K562 (cell line): ENCODE measurements at regions not wholly inside any gene's neighbourhood (a gene's known extent, or its start where the extent isn't known, plus 50 kb on each side); places are given as distances from the start of the nearest gene placed in this dataset.

Experiments
- ATAC-seq: fragments of 200-7000 bp; cut with Tn5 transposase; 3 replicates; pipeline ENCODE4 v1.9.1; 2020; ENCODE audit warnings: moderate library complexity
- BruUV-seq: library from RNA; stranded (reverse); fragments of 400-500 nt; replicated peaks from 2 replicates; lab custom pipeline; 2021; lab: Mats Ljungman, UMichigan
- CTCF ChIA-PET: fragments of 300-600 bp; formaldehyde crosslinking; extraction: SDS; loops from one replicate; lab custom pipeline; 2021; ENCODE audit warnings: low intra/inter-chr PET ratio; lab: Yijun Ruan, JAX
- POLR2A ChIA-PET: fragments of 300-600, 350-650 bp; sonication (Branson Sonifier 250); formaldehyde crosslinking; extraction: SDS; loops from one replicate; lab custom pipeline; 2021; ENCODE audit warnings: antibody characterized with exemption, inconsistent platforms; lab: Yijun Ruan, JAX
- DNase-seq, 4 experiments: peaks; one replicate each; pipeline versions ENCODE4 v3.0.0 to v3.0.0-alpha.2; 2011 to 2018; ENCODE audit warnings: low spot score in 3 of 4, mixed read lengths in 3 of 4; ENCODE audit errors: extremely low read depth in 1 of 4
- FAIRE-seq: peaks from 2 replicates; lab custom pipeline; 2011; peaks lifted over from hg19 to GRCh38; lab: Jason Lieb, UNC
- H2AFZ ChIP-seq: 2 replicates; pipeline ENCODE4 v1.6.0; 2011; ENCODE audit warnings: low read depth, low read length, control low read depth, inconsistent platforms
- H3K27ac ChIP-seq: fragments of 200-600 bp; 3 replicates; pipeline ENCODE4 v1.8.0; 2011; ENCODE audit warnings: low read depth, mild to moderate bottlenecking, control low read depth, inconsistent platforms, low read length, moderate library complexity, mixed read lengths; ENCODE audit errors: extremely low read depth
- H3K27me3 ChIP-seq, 2 experiments: fragments of 300-600 bp in 1 of 2; 2 replicates in 1 of 2; 3 replicates in 1 of 2; pipeline versions ENCODE4 v1.6.0 to v1.8.0; 2011; ENCODE audit warnings: inconsistent platforms in 2 of 2, low read length in 2 of 2, mild to moderate bottlenecking in 1 of 2, mixed read lengths in 1 of 2, moderate library complexity in 1 of 2; ENCODE audit not compliant: control insufficient read depth in 2 of 2, insufficient read depth in 2 of 2
- H3K36me3 ChIP-seq: fragments of 300-600 bp; 3 replicates; pipeline ENCODE4 v1.8.0; 2011; ENCODE audit warnings: mild to moderate bottlenecking, low read length, inconsistent platforms; ENCODE audit not compliant: control insufficient read depth, insufficient read depth
- H3K4me1 ChIP-seq, 2 experiments: fragments of 200-600 bp in 1 of 2; replicated peaks in 1 of 2; 2 replicates in 1 of 2; 3 replicates in 1 of 2; pipeline versions ENCODE4 v1.5.1 to v1.8.0; 2011; ENCODE audit warnings: inconsistent platforms in 2 of 2, low read length in 2 of 2, mild to moderate bottlenecking in 1 of 2, mixed read lengths in 1 of 2, moderate library complexity in 1 of 2; ENCODE audit not compliant: control insufficient read depth in 2 of 2, insufficient read depth in 2 of 2
- H3K4me2 ChIP-seq: 2 replicates; pipeline ENCODE4 v1.6.1; 2011; ENCODE audit warnings: low read length, control low read depth, inconsistent platforms, mixed read lengths; ENCODE audit not compliant: insufficient read depth
- H3K4me3 ChIP-seq: fragments of 200-600 bp; sonication (generic), shearing (Covaris generic); 2 replicates; pipeline ENCODE4 v1.5.1; 2016; ENCODE audit warnings: control low read depth, inconsistent platforms
- H3K79me2 ChIP-seq: fragments of 200-600 bp; 3 replicates; pipeline ENCODE4 v1.8.0; 2011; ENCODE audit warnings: low read length, inconsistent platforms; ENCODE audit not compliant: control insufficient read depth, insufficient read depth
- H3K9ac ChIP-seq, 2 experiments: 2 replicates each; pipeline versions ENCODE4 v1.6.0 to v1.6.1; 2011; ENCODE audit warnings: low read depth in 2 of 2, low read length in 2 of 2, control low read depth in 1 of 2, inconsistent platforms in 1 of 2, mild to moderate bottlenecking in 1 of 2, mixed read lengths in 1 of 2; ENCODE audit not compliant: insufficient read depth in 1 of 2
- H3K9me1 ChIP-seq: one replicate; pipeline ENCODE4 v1.6.0; 2011; ENCODE audit warnings: inconsistent platforms, mild to moderate bottlenecking, low read length, moderate library complexity; ENCODE audit not compliant: control insufficient read depth, insufficient read depth
- H3K9me3 ChIP-seq: replicated peaks from 2 replicates; pipeline ENCODE4 v1.5.1; 2011; ENCODE audit warnings: low read depth, low read length, inconsistent platforms; ENCODE audit not compliant: control insufficient read depth, insufficient read depth
- H4K20me1 ChIP-seq: replicated peaks from 2 replicates; pipeline ENCODE4 v1.6.1; 2011; ENCODE audit warnings: low read length, inconsistent platforms, mixed read lengths; ENCODE audit not compliant: control insufficient read depth, insufficient read depth
- CHCHD3 ChIP-seq: fragments of 250-450 bp; sonication (Bioruptor Pico); IDR thresholded peaks from 2 replicates; pipeline ENCODE4 v2.1.2; 2022; ENCODE audit warnings: mild to moderate bottlenecking
- EGR1 ChIP-seq: fragments of 450-650 bp; conservative IDR thresholded peaks from 2 replicates; pipeline ENCODE4 v1.6.1; 2017; ENCODE audit warnings: mild to moderate bottlenecking
- MAX ChIP-seq: sonication (generic); formaldehyde crosslinking; IDR thresholded peaks from 2 replicates; pipeline ENCODE4 v1.9.0; 2022; ENCODE audit warnings: mild to moderate bottlenecking, missing genetic modification reagents
- RHOXF2B ChIP-seq: fragments of 250-450 bp; sonication (Bioruptor Pico); conservative IDR thresholded peaks from 2 replicates; pipeline ENCODE4 v1.5.1; 2021
- TSC22D4 ChIP-seq: fragments of 450-650 bp; IDR thresholded peaks from 2 replicates; pipeline ENCODE4 v1.6.1; 2016; ENCODE audit warnings: missing genetic modification characterization, missing biosample characterization, control low read depth
- USF1 ChIP-seq: sonication (generic); formaldehyde crosslinking; IDR thresholded peaks from 2 replicates; pipeline ENCODE4 v1.9.0; 2022; ENCODE audit warnings: mild to moderate bottlenecking, missing genetic modification reagents
- ZC3H4 ChIP-seq: sonication (generic); formaldehyde crosslinking; IDR thresholded peaks from 2 replicates; pipeline ENCODE4 v1.9.0; 2021; ENCODE audit warnings: missing genetic modification reagents, borderline replicate concordance
- ZNF57 ChIP-seq: fragments of 450-650 bp; formaldehyde crosslinking; IDR thresholded peaks from 2 replicates; pipeline ENCODE4 v1.4.0; 2020; ENCODE audit warnings: mild to moderate bottlenecking, moderate library complexity
- WGBS: fragments of 100-300 bp; shearing (Covaris generic); methylation state at CpG from one replicate; pipeline ENCODE4 v1.1.6; 2016; ENCODE audit warnings: low coverage, mixed read lengths; ENCODE audit not compliant: insufficient coverage; ENCODE audit errors: missing lambda C conversion rate; 5-methylcytosine and 5-hydroxymethylcytosine counted together
- in situ Hi-C: fragments of 300-500 bp; cut with MboI; formaldehyde crosslinking; loops from 4 replicates; pipeline ENCODE4 v1.15.0; 2018; ENCODE audit warnings: inconsistent platforms, mixed read lengths
- intact Hi-C: fragments of 100-400 bp; cut with micrococcal nuclease; formaldehyde crosslinking; loops from 2 replicates; pipeline ENCODE4 v1.14.2; 2022
- TF ChIP-seq, protein P1 (sequence below): fragments of 250-450 bp; sonication (Bioruptor Pico); IDR thresholded peaks from 2 replicates; pipeline ENCODE4 v1.8.0; 2021; ENCODE audit warnings: moderate library complexity, mild to moderate bottlenecking, inconsistent platforms
- TF ChIP-seq, protein P2 (sequence below): fragments of 450-650 bp; formaldehyde crosslinking; IDR thresholded peaks from 2 replicates; pipeline ENCODE4 v1.4.0; 2022; ENCODE audit warnings: missing genetic modification characterization

GRCh38 chr16:11459722-11460121 is 114.5 kb downstream of the RMI2 start:
- 3% methylated on average over 8 of the region's 8 CpGs for WGBS
- DNase-seq (no peak), FAIRE-seq (no peak), ATAC-seq (no peak)
- in situ Hi-C loops (no loop called here), intact Hi-C loops (no loop called here)
- Histone ChIP-seq H3K9ac (0 out of 4 replicates have a peak overlapping the region, but pooled peaks of 1 of the 2 experiments have one; percentile 2), H3K4me1 (peaks cover 0 to 4% of the 10 kb centered on the region in 2 experiments; a peak in 2 of 5 replicates), H3K27ac (no peak overlapping the region), H3K79me2 (no peaks in the 10 kb centered on the region), H2AFZ (no peak overlapping the region), H3K9me3 (peaks cover 3% of the 10 kb centered on the region; the same call in 1 of the 2 replicates), H3K27me3 (peaks cover 12 to 53% of the 10 kb centered on the region in 2 experiments), H3K36me3 (no peaks in the 10 kb centered on the region), H4K20me1 (peaks cover 5% of the 10 kb centered on the region; the same call in 1 of the 2 replicates), H3K4me3 (no peak overlapping the region), H3K9me1 (no peaks in the 10 kb centered on the region), H3K4me2 (no peak overlapping the region)
- no TSS peak for BruUV-seq
- CTCF ChIA-PET = no interaction called here
- TF ChIP-seq ZNF57 (CRISPR knock-in tag) (no peak), TSC22D4 (tag) (no peak)
- POLR2A ChIA-PET = interaction anchor here (0.6 to 1.4 kb wide), 3 partner anchors 11 to 631 kb away, joined by 3 read pairs; no protein-coding TSS in a partner anchor

DNA sequence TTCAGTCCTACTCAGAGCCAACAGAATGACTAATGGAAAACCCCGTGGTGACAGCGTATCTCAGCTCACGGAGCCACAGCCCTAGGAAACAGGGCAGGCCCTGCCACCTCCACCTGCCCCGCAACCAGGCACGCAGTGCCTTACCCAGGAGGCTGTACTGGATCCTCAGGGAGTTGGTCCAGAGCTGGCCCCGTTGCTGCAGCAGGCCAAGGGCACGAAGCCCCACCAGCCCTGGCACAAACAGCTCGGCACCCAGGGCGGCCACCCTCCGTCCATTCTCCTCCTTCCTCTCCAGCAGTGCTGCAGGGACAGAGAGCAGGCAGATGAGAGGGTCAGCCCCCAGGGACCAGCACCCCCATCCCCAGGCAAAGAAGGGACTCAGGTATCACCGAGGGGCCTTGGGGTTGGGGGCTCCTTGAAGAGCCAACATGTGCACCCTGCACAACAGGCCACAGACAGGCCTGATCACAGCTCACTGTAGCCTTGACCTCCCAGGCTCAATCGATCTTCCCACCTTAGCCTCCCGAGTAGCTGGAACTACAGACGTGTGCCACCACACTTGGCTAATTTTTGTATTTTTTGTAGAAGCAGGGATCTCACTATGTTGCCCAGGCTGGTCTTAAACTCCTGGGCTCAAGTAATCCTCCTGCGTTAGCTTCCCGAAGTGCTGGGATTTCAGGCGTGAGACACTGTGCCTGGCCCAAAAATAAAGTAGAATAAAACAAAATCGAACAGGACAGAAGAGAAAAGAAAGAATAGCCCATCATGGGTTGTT is 115.7 kb downstream of the RMI2 start:
- FAIRE-seq (no peak), DNase-seq (no peak), ATAC-seq (no peak)
- WGBS = 7% methylated on average over 17 of the region's 18 CpGs
- Histone ChIP-seq H3K27ac (no peak overlapping the region), H2AFZ (no peak overlapping the region), H3K9ac (no peak overlapping the region), H4K20me1 (peaks cover 5% of the 10 kb centered on the region; the same call in 1 of the 2 replicates), H3K9me3 (peaks cover 3% of the 10 kb centered on the region; the same call in 1 of the 2 replicates), H3K36me3 (no peaks in the 10 kb centered on the region), H3K4me2 (no peak overlapping the region), H3K4me3 (no peak overlapping the region), H3K9me1 (no peaks in the 10 kb centered on the region), H3K27me3 (peaks cover 12 to 58% of the 10 kb centered on the region in 2 experiments), H3K79me2 (no peaks in the 10 kb centered on the region), H3K4me1 (peaks cover 0 to 4% of the 10 kb centered on the region in 2 experiments; a peak in 2 of 5 replicates)
- intact Hi-C loops (no loop called here), in situ Hi-C loops (no loop called here)
- ChIA-PET POLR2A (interaction anchor here (0.6 to 1.3 kb wide), 5 partner anchors 12 to 767 kb away, joined by 3 to 6 read pairs (median 3); no protein-coding TSS in a partner anchor), CTCF (no interaction called here)
- BruUV-seq = no TSS peak
- TF ChIP-seq RHOXF2B (CRISPR knock-in tag) (no peak), USF1 (no peak), EGR1 (no peak), ZC3H4 (no peak), CHCHD3 (CRISPR knock-in tag) (no peak), MAX (CRISPR knock-in tag) (no peak)
- TF ChIP-seq, protein P1, sequence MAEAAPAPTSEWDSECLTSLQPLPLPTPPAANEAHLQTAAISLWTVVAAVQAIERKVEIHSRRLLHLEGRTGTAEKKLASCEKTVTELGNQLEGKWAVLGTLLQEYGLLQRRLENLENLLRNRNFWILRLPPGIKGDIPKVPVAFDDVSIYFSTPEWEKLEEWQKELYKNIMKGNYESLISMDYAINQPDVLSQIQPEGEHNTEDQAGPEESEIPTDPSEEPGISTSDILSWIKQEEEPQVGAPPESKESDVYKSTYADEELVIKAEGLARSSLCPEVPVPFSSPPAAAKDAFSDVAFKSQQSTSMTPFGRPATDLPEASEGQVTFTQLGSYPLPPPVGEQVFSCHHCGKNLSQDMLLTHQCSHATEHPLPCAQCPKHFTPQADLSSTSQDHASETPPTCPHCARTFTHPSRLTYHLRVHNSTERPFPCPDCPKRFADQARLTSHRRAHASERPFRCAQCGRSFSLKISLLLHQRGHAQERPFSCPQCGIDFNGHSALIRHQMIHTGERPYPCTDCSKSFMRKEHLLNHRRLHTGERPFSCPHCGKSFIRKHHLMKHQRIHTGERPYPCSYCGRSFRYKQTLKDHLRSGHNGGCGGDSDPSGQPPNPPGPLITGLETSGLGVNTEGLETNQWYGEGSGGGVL (CRISPR knock-in tag) = no peak
- TF ChIP-seq, protein P2, sequence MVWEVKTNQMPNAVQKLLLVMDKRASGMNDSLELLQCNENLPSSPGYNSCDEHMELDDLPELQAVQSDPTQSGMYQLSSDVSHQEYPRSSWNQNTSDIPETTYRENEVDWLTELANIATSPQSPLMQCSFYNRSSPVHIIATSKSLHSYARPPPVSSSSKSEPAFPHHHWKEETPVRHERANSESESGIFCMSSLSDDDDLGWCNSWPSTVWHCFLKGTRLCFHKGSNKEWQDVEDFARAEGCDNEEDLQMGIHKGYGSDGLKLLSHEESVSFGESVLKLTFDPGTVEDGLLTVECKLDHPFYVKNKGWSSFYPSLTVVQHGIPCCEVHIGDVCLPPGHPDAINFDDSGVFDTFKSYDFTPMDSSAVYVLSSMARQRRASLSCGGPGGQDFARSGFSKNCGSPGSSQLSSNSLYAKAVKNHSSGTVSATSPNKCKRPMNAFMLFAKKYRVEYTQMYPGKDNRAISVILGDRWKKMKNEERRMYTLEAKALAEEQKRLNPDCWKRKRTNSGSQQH (CRISPR knock-in tag) = no peak
